MM.1S (cell line): ENCODE measurements at regions not wholly inside any gene's neighbourhood (a gene's known extent, or its start where the extent isn't known, plus 50 kb on each side); places are given as distances from the start of the nearest gene placed in this dataset.

Experiments
- DNase-seq: peaks from one replicate; pipeline ENCODE4 v3.0.0-alpha.2; 2015
- H2AFZ ChIP-seq: fragments of 300-600 bp; sonication (generic); 2 replicates; pipeline ENCODE4 v1.6.0; 2016; ENCODE audit warnings: antibody characterized with exemption, low read length
- H3F3A ChIP-seq: fragments of 300-600 bp; sonication (generic); 2 replicates; pipeline ENCODE4 v1.6.1; 2016; ENCODE audit warnings: mild to moderate bottlenecking, antibody characterized with exemption, low read length, moderate library complexity, mixed read lengths; ENCODE audit not compliant: insufficient read depth
- H3K27ac ChIP-seq: fragments of 300-600 bp; sonication (generic); 2 replicates; pipeline ENCODE4 v1.5.1; 2016; ENCODE audit warnings: mild to moderate bottlenecking, low read length
- H3K27me3 ChIP-seq: fragments of 300-600 bp; sonication (generic); replicated peaks from 2 replicates; pipeline ENCODE4 v1.6.0; 2016; ENCODE audit warnings: low read length; ENCODE audit not compliant: insufficient read depth
- H3K36me3 ChIP-seq: fragments of 300-600 bp; sonication (generic); replicated peaks from 2 replicates; pipeline ENCODE4 v1.6.1; 2016; ENCODE audit warnings: mild to moderate bottlenecking, low read length, mixed read lengths; ENCODE audit not compliant: insufficient read depth
- H3K4me1 ChIP-seq: fragments of 300-600 bp; sonication (generic); 2 replicates; pipeline ENCODE4 v1.6.1; 2016; ENCODE audit warnings: low read length, mixed read lengths
- H3K4me2 ChIP-seq: fragments of 300-600 bp; sonication (generic); 2 replicates; pipeline ENCODE4 v1.6.0; 2016; ENCODE audit warnings: low read depth, low read length
- H3K4me3 ChIP-seq: fragments of 300-600 bp; sonication (generic); 2 replicates; pipeline ENCODE4 v1.5.1; 2016; ENCODE audit warnings: low read length, mixed read lengths
- H3K79me2 ChIP-seq: fragments of 300-600 bp; sonication (generic); 2 replicates; pipeline ENCODE4 v1.6.1; 2016; ENCODE audit warnings: mixed run types, low read length, mixed read lengths
- H3K9ac ChIP-seq: fragments of 300-600 bp; sonication (generic); 2 replicates; pipeline ENCODE4 v1.6.1; 2016; ENCODE audit warnings: low read length, mixed read lengths
- H3K9me2 ChIP-seq: fragments of 300-600 bp; sonication (generic); replicated peaks from 2 replicates; pipeline ENCODE4 v1.6.1; 2016; ENCODE audit warnings: mild to moderate bottlenecking, low read length, mixed read lengths; ENCODE audit not compliant: insufficient read depth
- H3K9me3 ChIP-seq: fragments of 300-600 bp; sonication (generic); replicated peaks from 2 replicates; pipeline ENCODE4 v1.6.1; 2016; ENCODE audit warnings: mild to moderate bottlenecking, low read length, mixed read lengths; ENCODE audit not compliant: insufficient read depth
- H4K20me1 ChIP-seq: fragments of 300-600 bp; sonication (generic); 2 replicates; pipeline ENCODE4 v1.6.1; 2016; ENCODE audit warnings: mild to moderate bottlenecking, low read length, moderate library complexity, mixed read lengths; ENCODE audit not compliant: insufficient read depth
- EZH2 ChIP-seq: fragments of 300-600 bp; sonication (generic); optimal IDR thresholded peaks from 2 replicates; pipeline ENCODE3; 2017; ENCODE audit warnings: low read depth, mild to moderate bottlenecking, antibody characterized with exemption, low read length, mixed read lengths
- EZH2phosphoT487 ChIP-seq: fragments of 300-600 bp; sonication (generic); IDR thresholded peaks from 2 replicates; pipeline ENCODE4 v1.6.1; 2018; ENCODE audit warnings: antibody characterized with exemption, low read length
- TF ChIP-seq, protein P1 (sequence below): fragments of 300-600 bp; sonication (generic); IDR thresholded peaks from 2 replicates; pipeline ENCODE4 v1.5.1; 2016; ENCODE audit warnings: antibody characterized with exemption, low read length, mixed read lengths

DNA sequence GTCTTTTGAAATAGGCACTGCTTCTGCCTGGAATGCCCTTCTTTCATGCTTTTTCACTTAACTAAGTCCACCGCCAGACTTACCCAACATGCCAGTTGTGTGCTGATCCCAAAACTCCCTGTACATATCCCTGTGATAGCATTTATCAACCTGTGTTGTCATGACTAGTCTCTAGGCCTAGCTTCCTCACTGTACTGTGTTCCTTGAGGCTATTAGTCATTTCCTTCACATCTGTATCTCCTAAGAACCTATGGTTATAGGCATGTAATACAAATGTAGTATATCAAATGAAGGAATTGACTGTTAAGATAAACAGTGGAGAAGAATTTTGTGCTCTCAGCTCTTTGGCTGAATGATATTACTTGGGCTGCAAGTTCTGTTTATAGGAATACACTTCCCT is 184.3 kb downstream of the CYRIA start:
- H3K79me2 ChIP-seq, result no peaks in the 10 kb centered on the region
- no peaks in the 10 kb centered on the region for H3K27me3 ChIP-seq
- no peak for DNase-seq
- H3K9me3 ChIP-seq, result no peaks in the 10 kb centered on the region
- no peaks in the 10 kb centered on the region for H3K36me3 ChIP-seq
- H2AFZ ChIP-seq, result no peak overlapping the region
- H3K4me2 ChIP-seq, result no peak overlapping the region
- no peak overlapping the region for H3K27ac ChIP-seq
- no peaks in the 10 kb centered on the region for H3F3A ChIP-seq
- no peak overlapping the region for H3K4me3 ChIP-seq
- no peak for TF ChIP-seq EZH2
- TF ChIP-seq, protein P1, sequence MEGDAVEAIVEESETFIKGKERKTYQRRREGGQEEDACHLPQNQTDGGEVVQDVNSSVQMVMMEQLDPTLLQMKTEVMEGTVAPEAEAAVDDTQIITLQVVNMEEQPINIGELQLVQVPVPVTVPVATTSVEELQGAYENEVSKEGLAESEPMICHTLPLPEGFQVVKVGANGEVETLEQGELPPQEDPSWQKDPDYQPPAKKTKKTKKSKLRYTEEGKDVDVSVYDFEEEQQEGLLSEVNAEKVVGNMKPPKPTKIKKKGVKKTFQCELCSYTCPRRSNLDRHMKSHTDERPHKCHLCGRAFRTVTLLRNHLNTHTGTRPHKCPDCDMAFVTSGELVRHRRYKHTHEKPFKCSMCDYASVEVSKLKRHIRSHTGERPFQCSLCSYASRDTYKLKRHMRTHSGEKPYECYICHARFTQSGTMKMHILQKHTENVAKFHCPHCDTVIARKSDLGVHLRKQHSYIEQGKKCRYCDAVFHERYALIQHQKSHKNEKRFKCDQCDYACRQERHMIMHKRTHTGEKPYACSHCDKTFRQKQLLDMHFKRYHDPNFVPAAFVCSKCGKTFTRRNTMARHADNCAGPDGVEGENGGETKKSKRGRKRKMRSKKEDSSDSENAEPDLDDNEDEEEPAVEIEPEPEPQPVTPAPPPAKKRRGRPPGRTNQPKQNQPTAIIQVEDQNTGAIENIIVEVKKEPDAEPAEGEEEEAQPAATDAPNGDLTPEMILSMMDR, result no peak
- TF ChIP-seq EZH2phosphoT487, result no peak
- H4K20me1 ChIP-seq, result no peaks in the 10 kb centered on the region
- H3K9me2 ChIP-seq, result no peaks in the 10 kb centered on the region
- no peaks in the 10 kb centered on the region for H3K4me1 ChIP-seq
- H3K9ac ChIP-seq, result no peak overlapping the region

DNA sequence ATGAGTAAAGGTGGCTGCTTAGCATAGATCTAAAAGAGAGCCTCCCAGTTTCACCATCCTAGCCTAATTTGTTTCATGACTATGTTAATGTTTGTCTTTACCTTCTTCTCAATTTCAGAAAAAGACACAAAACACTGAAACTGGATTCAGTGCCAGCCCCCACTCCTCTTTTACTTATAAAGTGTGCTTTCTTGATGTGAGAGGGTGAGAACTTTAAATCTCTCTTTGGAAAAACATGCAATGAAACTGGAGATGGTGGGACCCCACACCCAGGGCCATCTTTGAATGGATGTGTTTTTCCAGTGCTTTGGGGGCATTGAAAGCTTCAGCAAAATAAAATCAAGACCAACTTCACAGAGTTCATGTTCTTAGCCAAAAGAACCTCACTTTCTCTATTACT is 185.9 kb downstream of the CYRIA start:
- TF ChIP-seq EZH2 (no peak), EZH2phosphoT487 (no peak)
- TF ChIP-seq, protein P1, result no peak
- Histone ChIP-seq H3K27me3 (no peaks in the 10 kb centered on the region), H3F3A (no peaks in the 10 kb centered on the region), H3K79me2 (no peaks in the 10 kb centered on the region), H3K9ac (no peak overlapping the region), H3K9me2 (no peaks in the 10 kb centered on the region), H3K4me2 (no peak overlapping the region), H2AFZ (no peak overlapping the region), H3K9me3 (no peaks in the 10 kb centered on the region), H4K20me1 (no peaks in the 10 kb centered on the region), H3K36me3 (no peaks in the 10 kb centered on the region), H3K4me3 (no peak overlapping the region), H3K27ac (no peak overlapping the region), H3K4me1 (no peaks in the 10 kb centered on the region)
- no peak for DNase-seq

DNA sequence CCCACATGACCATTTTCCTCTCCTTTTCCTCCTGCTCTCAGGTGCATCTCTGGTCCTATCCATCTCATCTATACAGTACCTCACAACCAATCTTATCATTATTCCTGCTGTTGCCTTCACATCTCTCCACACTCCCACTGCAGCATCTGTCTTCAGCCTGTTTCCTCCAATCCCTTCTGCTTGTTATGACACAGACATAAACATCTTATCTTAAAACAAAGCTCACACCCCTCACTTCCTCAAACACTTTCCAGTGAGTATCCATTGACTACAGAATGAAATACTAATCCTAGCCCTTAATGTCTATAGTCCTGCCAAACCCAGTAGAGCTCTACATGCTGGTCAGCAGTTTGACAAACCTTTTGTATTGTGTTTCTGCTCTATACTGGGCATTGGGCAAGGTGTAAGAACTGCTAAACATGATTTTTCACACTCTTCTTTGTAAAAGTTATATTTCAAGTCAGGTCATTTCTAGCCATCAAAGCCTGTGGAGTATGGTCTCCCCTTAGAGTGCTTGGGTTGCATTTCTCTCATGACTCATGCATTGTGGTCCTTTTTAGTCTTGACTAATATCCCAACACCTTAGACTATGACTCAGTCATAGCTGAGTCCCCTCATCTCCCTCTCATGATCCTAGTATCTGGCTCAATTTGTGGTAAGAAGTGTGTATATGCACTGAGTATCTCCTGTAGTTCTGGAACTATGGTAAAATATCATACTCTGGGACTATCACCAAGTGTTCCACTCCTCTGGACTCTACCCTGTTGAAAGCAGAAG is 187.0 kb downstream of the CYRIA start:
- no peak overlapping the region for H3K9ac ChIP-seq
- no peak overlapping the region for H3K4me2 ChIP-seq
- H3F3A ChIP-seq, result no peaks in the 10 kb centered on the region
- no peak overlapping the region for H3K27ac ChIP-seq
- H3K9me3 ChIP-seq, result no peaks in the 10 kb centered on the region
- no peaks in the 10 kb centered on the region for H3K9me2 ChIP-seq
- H3K27me3 ChIP-seq, result no peaks in the 10 kb centered on the region
- no peaks in the 10 kb centered on the region for H3K36me3 ChIP-seq
- H4K20me1 ChIP-seq, result no peaks in the 10 kb centered on the region
- no peaks in the 10 kb centered on the region for H3K79me2 ChIP-seq
- no peak for DNase-seq
- H2AFZ ChIP-seq, result no peak overlapping the region
- no peaks in the 10 kb centered on the region for H3K4me1 ChIP-seq
- H3K4me3 ChIP-seq, result no peak overlapping the region
- TF ChIP-seq, protein P1, result no peak
- TF ChIP-seq EZH2 (no peak), EZH2phosphoT487 (no peak)
